ENCODE measurements at regions not wholly inside any gene's neighbourhood (a gene's known extent, or its start where the extent isn't known, plus 50 kb on each side); places are given as distances from the start of the nearest gene placed in this dataset.

- TF ChIP-seq TSHZ2 (CRISPR knock-in tag; IDR thresholded peaks at IDR 0.05), result no peak
Measured at GRCh38 chrX:95367286-95367685, 1317.4 kb upstream of the DIAPH2 start (continued).

GRCh38 chrX:95382799-95383198 lies 1301.8 kb upstream of the DIAPH2 start:
- ATAC-seq, result no peak
- no peak for TF ChIP-seq ZNF8 (CRISPR knock-in tag; IDR thresholded peaks at IDR 0.05)
- TF ChIP-seq RARB (CRISPR knock-in tag; IDR thresholded peaks at IDR 0.05), result no peak
- no peak for TF ChIP-seq CSRNP3 (CRISPR knock-in tag; IDR thresholded peaks at IDR 0.05)
- TF ChIP-seq ISL1 (CRISPR knock-in tag; IDR thresholded peaks at IDR 0.05), result no peak
- TF ChIP-seq PPARA (CRISPR knock-in tag; IDR thresholded peaks at IDR 0.05; ENCODE audit: borderline replicate concordance), result no peak
- TF ChIP-seq ZNF565 (CRISPR knock-in tag; conservative IDR thresholded peaks at IDR 0.05; ENCODE audit: low read depth), result no peak
- no peak for TF ChIP-seq POU6F1 (CRISPR knock-in tag; IDR thresholded peaks at IDR 0.05; ENCODE audit: borderline replicate concordance, low read depth)
- no peak for TF ChIP-seq OSR1 (CRISPR knock-in tag; IDR thresholded peaks at IDR 0.05)
- TF ChIP-seq TSHZ2 (CRISPR knock-in tag; IDR thresholded peaks at IDR 0.05), result no peak
- no peak for TF ChIP-seq ZFP3 (CRISPR knock-in tag; IDR thresholded peaks at IDR 0.05)
- no peak for TF ChIP-seq CSDC2 (CRISPR knock-in tag; IDR thresholded peaks at IDR 0.05)
- TF ChIP-seq TOX (CRISPR knock-in tag; IDR thresholded peaks at IDR 0.05; ENCODE audit: borderline replicate concordance), result no peak
- no peak for TF ChIP-seq TCF4 (CRISPR knock-in tag; IDR thresholded peaks at IDR 0.05; ENCODE audit: borderline replicate concordance)

GRCh38 chrX:95383778-95384177 lies 1300.9 kb upstream of the DIAPH2 start:
- ATAC-seq, result no peak
- TF ChIP-seq PATZ1 (CRISPR knock-in tag; IDR thresholded peaks at IDR 0.05; ENCODE audit: borderline replicate concordance) (no peak), OSR1 (CRISPR knock-in tag; IDR thresholded peaks at IDR 0.05) (no peak), CSDC2 (CRISPR knock-in tag; IDR thresholded peaks at IDR 0.05) (no peak), ZNF70 (CRISPR knock-in tag; IDR thresholded peaks at IDR 0.05) (no peak), CREB5 (CRISPR knock-in tag; IDR thresholded peaks at IDR 0.05; ENCODE audit: low read depth) (no peak), POU6F1 (CRISPR knock-in tag; IDR thresholded peaks at IDR 0.05; ENCODE audit: borderline replicate concordance, low read depth) (no peak), ZC3H10 (CRISPR knock-in tag; IDR thresholded peaks at IDR 0.05) (no peak), GLIS3 (CRISPR knock-in tag; IDR thresholded peaks at IDR 0.05) (no peak), ISL1 (CRISPR knock-in tag; IDR thresholded peaks at IDR 0.05) (no peak), ZNF8 (CRISPR knock-in tag; IDR thresholded peaks at IDR 0.05) (no peak), ARNTL (CRISPR knock-in tag; IDR thresholded peaks at IDR 0.05; ENCODE audit: borderline replicate concordance, low read depth) (no peak), CSRNP3 (CRISPR knock-in tag; IDR thresholded peaks at IDR 0.05) (no peak), TCF4 (CRISPR knock-in tag; IDR thresholded peaks at IDR 0.05; ENCODE audit: borderline replicate concordance) (no peak), RARB (CRISPR knock-in tag; IDR thresholded peaks at IDR 0.05) (no peak), BACH2 (CRISPR knock-in tag; IDR thresholded peaks at IDR 0.05; ENCODE audit: borderline replicate concordance) (no peak), ZFP30 (CRISPR knock-in tag; IDR thresholded peaks at IDR 0.05) (no peak)

Data from SK-N-SH treated with all-trans-retinoic acid at 6 μM for 48 hours (cell line).